ENCODE measurements at regions not wholly inside any gene's neighbourhood (a gene's known extent, or its start where the extent isn't known, plus 50 kb on each side); places are given as distances from the start of the nearest gene placed in this dataset.

- Histone ChIP-seq H3K9me3 (ENCODE audit: control insufficient read depth, insufficient read depth, low read depth, low read length) (no peaks in the 10 kb centered on the region), H3K27ac (ENCODE audit: low read length) (no peak overlapping the region), H3K36me3 (ENCODE audit: control insufficient read depth, insufficient read depth, low read length) (no peaks in the 10 kb centered on the region), H3K4me3 (ENCODE audit: low read depth in 2 of 2, low read length in 2 of 2) (no peak overlapping the region), H3K4me1 (ENCODE audit: control insufficient read depth, insufficient read depth, low read length) (no peaks in the 10 kb centered on the region), H3K27me3 (ENCODE audit: control insufficient read depth, insufficient read depth, low read length) (no peaks in the 10 kb centered on the region)
- intact Hi-C loops (cut with micrococcal nuclease; ENCODE audit: unreplicated experiment) (no loop called here), in situ Hi-C loops (cut with HindIII; ENCODE audit: low pct_unique_long_range_greater_than_20kb, low sequenced_read_pairs) (no loop called here)
- ChIA-PET POLR2A (no interaction called here), CTCF (no interaction called here)
- no TSS peak for BruUV-seq (replicated peaks)
- TF ChIP-seq TCF7L2 (IDR thresholded peaks at IDR 0.05; ENCODE audit: low read depth, low read length) (no peak), POLR2AphosphoS5 (IDR thresholded peaks at IDR 0.05; ENCODE audit: low read depth, low read length) (no peak), REST (IDR thresholded peaks at IDR 0.05; ENCODE audit: insufficient read depth in 1 of 2, low read depth in 2 of 2, low read length in 1 of 2) (no peak)
- no peak for DNase-seq (ENCODE audit: low read depth, low spot score)
- ATAC-seq = no peak
Measured at GRCh38 chr21:35893156-35893555, 167.2 kb downstream of the SETD4 start.

GRCh38 chr21:35886887-35887286, 173.4 kb downstream of the SETD4 start:
- Histone ChIP-seq H3K4me3 (ENCODE audit: low read depth in 2 of 2, low read length in 2 of 2) (no peak overlapping the region), H3K9me3 (ENCODE audit: control insufficient read depth, insufficient read depth, low read depth, low read length) (no peaks in the 10 kb centered on the region), H3K36me3 (ENCODE audit: control insufficient read depth, insufficient read depth, low read length) (no peaks in the 10 kb centered on the region), H3K4me1 (ENCODE audit: control insufficient read depth, insufficient read depth, low read length) (no peaks in the 10 kb centered on the region), H3K27me3 (ENCODE audit: control insufficient read depth, insufficient read depth, low read length) (no peaks in the 10 kb centered on the region), H3K27ac (ENCODE audit: low read length) (no peak overlapping the region)
- TF ChIP-seq REST (IDR thresholded peaks at IDR 0.05; ENCODE audit: insufficient read depth in 1 of 2, low read depth in 2 of 2, low read length in 1 of 2) = no peak
- TF ChIP-seq POLR2AphosphoS5 (IDR thresholded peaks at IDR 0.05; ENCODE audit: low read depth, low read length) = no peak
- TF ChIP-seq SIN3A (IDR thresholded peaks at IDR 0.05; ENCODE audit: borderline replicate concordance, insufficient read depth, low read depth, low read length) = no peak
- no peak for TF ChIP-seq TCF7L2 (IDR thresholded peaks at IDR 0.05; ENCODE audit: low read depth, low read length)
- no peak for TF ChIP-seq CTCF (IDR thresholded peaks at IDR 0.05)
- BruUV-seq (replicated peaks) = no TSS peak
- CTCF ChIA-PET = no interaction called here
- POLR2A ChIA-PET = no interaction called here
- no peak for DNase-seq (ENCODE audit: low read depth, low spot score)
- no peak for ATAC-seq
- intact Hi-C loops (cut with micrococcal nuclease; ENCODE audit: unreplicated experiment) = no loop called here
- in situ Hi-C loops (cut with HindIII; ENCODE audit: low pct_unique_long_range_greater_than_20kb, low sequenced_read_pairs) = no loop called here
